ENCODE measurements at regions not wholly inside any gene's neighbourhood (a gene's known extent, or its start where the extent isn't known, plus 50 kb on each side); places are given as distances from the start of the nearest gene placed in this dataset.

GRCh38 chr11:70935006-70935768, 317.2 kb downstream of the SHANK2 start:
- Histone ChIP-seq H3K27ac (ENCODE audit: low read depth, low read length) (no peak overlapping the region), H3K36me3 (ENCODE audit: low read length) (no peaks in the 10 kb centered on the region), H3K4me3 (ENCODE audit: insufficient read depth, low read length, poor library complexity, severe bottlenecking) (no peak overlapping the region), H3K27me3 (ENCODE audit: low read length) (no peaks in the 10 kb centered on the region), H3K9me2 (replicated peaks; ENCODE audit: insufficient read depth, low read length) (no peaks in the 10 kb centered on the region), H2AFZ (ENCODE audit: low read depth, low read length, severe bottlenecking) (no peak overlapping the region), H4K20me1 (ENCODE audit: low read depth, low read length) (no peaks in the 10 kb centered on the region), H3F3A (ENCODE audit: insufficient read depth) (no peaks in the 10 kb centered on the region), H3K9me3 (ENCODE audit: insufficient read depth, low read length) (no peaks in the 10 kb centered on the region), H3K9ac (ENCODE audit: low read length) (no peak overlapping the region), H3K4me2 (ENCODE audit: low read depth, low read length, poor library complexity, severe bottlenecking) (no peak overlapping the region), H3K79me2 (ENCODE audit: insufficient read depth, low read length) (no peaks in the 10 kb centered on the region)
- TF ChIP-seq EZH2phosphoT487 (conservative IDR thresholded peaks at IDR 0.05; ENCODE audit: low read length) (no peak), CTCF (IDR thresholded peaks at IDR 0.05; ENCODE audit: insufficient read depth, low read length, poor library complexity, severe bottlenecking) (no peak)

GRCh38 chr11:70942593-70942992, 309.8 kb downstream of the SHANK2 start:
- no peak overlapping the region for H2AFZ ChIP-seq (ENCODE audit: low read depth, low read length, severe bottlenecking)
- no peaks in the 10 kb centered on the region for H3K36me3 ChIP-seq (ENCODE audit: low read length)
- H3K9ac ChIP-seq (ENCODE audit: low read length): no peak overlapping the region
- H3K9me2 ChIP-seq (replicated peaks; ENCODE audit: insufficient read depth, low read length): no peaks in the 10 kb centered on the region
- no peaks in the 10 kb centered on the region for H4K20me1 ChIP-seq (ENCODE audit: low read depth, low read length)
- TF ChIP-seq EZH2phosphoT487 (conservative IDR thresholded peaks at IDR 0.05; ENCODE audit: low read length): no peak
- TF ChIP-seq CTCF (IDR thresholded peaks at IDR 0.05; ENCODE audit: insufficient read depth, low read length, poor library complexity, severe bottlenecking): peak; percentile 25
- H3F3A ChIP-seq (ENCODE audit: insufficient read depth): no peaks in the 10 kb centered on the region
- no peaks in the 10 kb centered on the region for H3K27me3 ChIP-seq (ENCODE audit: low read length)
- H3K4me3 ChIP-seq (ENCODE audit: insufficient read depth, low read length, poor library complexity, severe bottlenecking): no peak overlapping the region
- H3K27ac ChIP-seq (ENCODE audit: low read depth, low read length): no peak overlapping the region
- H3K4me2 ChIP-seq (ENCODE audit: low read depth, low read length, poor library complexity, severe bottlenecking): no peak overlapping the region
- no peaks in the 10 kb centered on the region for H3K79me2 ChIP-seq (ENCODE audit: insufficient read depth, low read length)
- peaks cover 16% of the 10 kb centered on the region; the same call in 1 of the 2 replicates for H3K9me3 ChIP-seq (ENCODE audit: insufficient read depth, low read length)

GRCh38 chr11:70944141-70944540, 308.2 kb downstream of the SHANK2 start:
- no peak overlapping the region for H2AFZ ChIP-seq (ENCODE audit: low read depth, low read length, severe bottlenecking)
- H3K27me3 ChIP-seq (ENCODE audit: low read length): no peaks in the 10 kb centered on the region
- H3K9me2 ChIP-seq (replicated peaks; ENCODE audit: insufficient read depth, low read length): no peaks in the 10 kb centered on the region
- H4K20me1 ChIP-seq (ENCODE audit: low read depth, low read length): no peaks in the 10 kb centered on the region
- no peak overlapping the region for H3K4me3 ChIP-seq (ENCODE audit: insufficient read depth, low read length, poor library complexity, severe bottlenecking)
- no peak overlapping the region for H3K27ac ChIP-seq (ENCODE audit: low read depth, low read length)
- no peaks in the 10 kb centered on the region for H3K79me2 ChIP-seq (ENCODE audit: insufficient read depth, low read length)
- H3K9ac ChIP-seq (ENCODE audit: low read length): no peak overlapping the region
- TF ChIP-seq CTCF (IDR thresholded peaks at IDR 0.05; ENCODE audit: insufficient read depth, low read length, poor library complexity, severe bottlenecking) (no peak), EZH2phosphoT487 (conservative IDR thresholded peaks at IDR 0.05; ENCODE audit: low read length) (no peak)
- no peaks in the 10 kb centered on the region for H3F3A ChIP-seq (ENCODE audit: insufficient read depth)
- no peak overlapping the region for H3K4me2 ChIP-seq (ENCODE audit: low read depth, low read length, poor library complexity, severe bottlenecking)
- H3K9me3 ChIP-seq (ENCODE audit: insufficient read depth, low read length): peaks cover 16% of the 10 kb centered on the region; the same call in 1 of the 2 replicates
- H3K36me3 ChIP-seq (ENCODE audit: low read length): no peaks in the 10 kb centered on the region
